ENCODE measurements at regions not wholly inside any gene's neighbourhood (a gene's known extent, or its start where the extent isn't known, plus 50 kb on each side); places are given as distances from the start of the nearest gene placed in this dataset.

DNA sequence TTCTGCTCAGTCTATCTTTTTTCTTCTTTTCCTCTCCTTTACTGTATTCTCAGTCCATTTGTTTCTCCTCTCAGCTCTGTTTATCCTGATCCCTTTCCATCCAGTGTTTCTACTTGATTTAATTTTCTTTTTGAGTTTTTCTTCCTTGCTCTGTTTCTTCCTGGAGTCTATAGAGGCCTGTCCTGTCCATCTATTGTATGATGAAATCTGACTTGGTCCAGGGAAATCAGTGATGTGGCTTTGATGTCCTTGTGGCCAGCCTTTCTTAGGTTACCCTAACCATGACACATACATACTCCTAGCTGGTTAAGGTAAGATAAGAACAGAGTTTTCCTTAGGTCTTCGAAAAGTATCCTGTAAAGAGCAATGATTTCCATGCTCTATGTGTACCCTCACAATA is 89.3 kb upstream of the LNX1 start:
- Histone ChIP-seq H3K27me3 (ENCODE audit: low read depth, low read length) (no peaks in the 10 kb centered on the region), H3K4me1 (ENCODE audit: control insufficient read depth in 1 of 2, insufficient read depth in 2 of 2, low read length in 2 of 2) (peaks cover 0 to 4% of the 10 kb centered on the region in 2 donors), H3K9me3 (ENCODE audit: control insufficient read depth in 1 of 2, low read length in 2 of 2) (no peaks in the 10 kb centered on the region), H3K4me3 (ENCODE audit: low read depth in 1 of 2, low read length in 2 of 2) (no peak overlapping the region), H3K36me3 (ENCODE audit: control insufficient read depth in 1 of 2, insufficient read depth in 2 of 2, low read length in 2 of 2) (no peaks in the 10 kb centered on the region), H3K27ac (ENCODE audit: low read length) (no peak overlapping the region)

- H3K4me1 ChIP-seq (ENCODE audit: control insufficient read depth in 1 of 2, insufficient read depth in 2 of 2, low read length in 2 of 2) = peaks cover 0 to 4% of the 10 kb centered on the region in 2 donors
- no peak overlapping the region for H3K27ac ChIP-seq (ENCODE audit: low read length)
- no peaks in the 10 kb centered on the region for H3K36me3 ChIP-seq (ENCODE audit: control insufficient read depth in 1 of 2, insufficient read depth in 2 of 2, low read length in 2 of 2)
- H3K27me3 ChIP-seq (ENCODE audit: low read depth, low read length) = no peaks in the 10 kb centered on the region
- no peaks in the 10 kb centered on the region for H3K9me3 ChIP-seq (ENCODE audit: control insufficient read depth in 1 of 2, low read length in 2 of 2)
- no peak overlapping the region for H3K4me3 ChIP-seq (ENCODE audit: low read depth in 1 of 2, low read length in 2 of 2)
These were observed 88.9 kb upstream of the LNX1 start for GRCh38 chr4:53680168-53680567.

- Histone ChIP-seq H3K4me3 (ENCODE audit: low read depth in 1 of 2, low read length in 2 of 2) (no peak overlapping the region), H3K9me3 (ENCODE audit: control insufficient read depth in 1 of 2, low read length in 2 of 2) (no peaks in the 10 kb centered on the region), H3K27ac (ENCODE audit: low read length) (no peak overlapping the region), H3K4me1 (ENCODE audit: control insufficient read depth in 1 of 2, insufficient read depth in 2 of 2, low read length in 2 of 2) (peaks cover 0 to 4% of the 10 kb centered on the region in 2 donors), H3K27me3 (ENCODE audit: low read depth, low read length) (no peaks in the 10 kb centered on the region), H3K36me3 (ENCODE audit: control insufficient read depth in 1 of 2, insufficient read depth in 2 of 2, low read length in 2 of 2) (no peaks in the 10 kb centered on the region)
These were observed 85.2 kb upstream of the LNX1 start for GRCh38 chr4:53676402-53676871.

DNA sequence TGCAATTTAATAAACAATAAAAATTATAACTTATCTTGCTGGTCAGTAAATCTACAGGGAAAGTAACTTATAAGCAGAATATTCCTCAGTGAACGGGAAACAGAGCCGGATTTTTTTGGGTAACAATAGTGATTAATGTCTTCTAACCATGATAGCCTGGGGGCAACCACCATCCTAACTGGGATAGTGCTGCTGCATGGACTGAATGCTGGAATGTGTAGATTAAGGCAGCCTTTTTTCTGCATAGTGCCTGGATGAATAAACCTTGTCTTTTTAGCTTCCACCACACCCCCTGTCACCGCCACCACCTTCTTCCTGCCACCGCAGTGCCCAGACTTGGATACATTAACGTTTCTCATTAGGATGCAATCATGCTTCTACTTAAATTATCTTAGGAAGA is 83.6 kb upstream of the LNX1 start:
- no peaks in the 10 kb centered on the region for H3K27me3 ChIP-seq (ENCODE audit: low read depth, low read length)
- no peaks in the 10 kb centered on the region for H3K36me3 ChIP-seq (ENCODE audit: control insufficient read depth in 1 of 2, insufficient read depth in 2 of 2, low read length in 2 of 2)
- H3K4me3 ChIP-seq (ENCODE audit: low read depth in 1 of 2, low read length in 2 of 2) = no peak overlapping the region
- peaks cover 0 to 4% of the 10 kb centered on the region in 2 donors for H3K4me1 ChIP-seq (ENCODE audit: control insufficient read depth in 1 of 2, insufficient read depth in 2 of 2, low read length in 2 of 2)
- no peak overlapping the region for H3K27ac ChIP-seq (ENCODE audit: low read length)
- no peaks in the 10 kb centered on the region for H3K9me3 ChIP-seq (ENCODE audit: control insufficient read depth in 1 of 2, low read length in 2 of 2)

DNA sequence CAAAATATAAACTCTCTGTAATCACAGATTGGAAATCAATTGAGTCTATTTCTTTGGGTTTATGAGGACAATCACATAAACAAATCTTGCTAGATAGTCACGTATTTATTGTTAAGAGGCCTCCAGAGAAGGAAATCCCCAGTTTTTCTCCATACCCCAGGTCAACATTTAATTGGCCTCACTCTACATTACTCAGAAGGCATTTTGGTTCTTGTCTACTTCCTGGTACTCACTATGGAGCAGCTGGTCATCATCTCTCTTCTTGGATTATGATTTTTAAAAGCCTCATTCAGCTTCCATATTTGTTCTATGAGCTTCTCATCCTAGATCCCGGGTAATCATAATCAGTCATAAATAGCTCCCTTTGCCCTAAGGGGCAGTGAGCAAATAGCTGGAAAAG is 81.6 kb upstream of the LNX1 start:
- Histone ChIP-seq H3K27me3 (ENCODE audit: low read depth, low read length) (no peaks in the 10 kb centered on the region), H3K4me1 (ENCODE audit: control insufficient read depth in 1 of 2, insufficient read depth in 2 of 2, low read length in 2 of 2) (peaks cover 0 to 4% of the 10 kb centered on the region in 2 donors), H3K9me3 (ENCODE audit: control insufficient read depth in 1 of 2, low read length in 2 of 2) (no peaks in the 10 kb centered on the region), H3K4me3 (ENCODE audit: low read depth in 1 of 2, low read length in 2 of 2) (no peak overlapping the region), H3K36me3 (ENCODE audit: control insufficient read depth in 1 of 2, insufficient read depth in 2 of 2, low read length in 2 of 2) (no peaks in the 10 kb centered on the region), H3K27ac (ENCODE audit: low read length) (no peak overlapping the region)

- no peaks in the 10 kb centered on the region for H3K36me3 ChIP-seq (ENCODE audit: control insufficient read depth in 1 of 2, insufficient read depth in 2 of 2, low read length in 2 of 2)
- H3K9me3 ChIP-seq (ENCODE audit: control insufficient read depth in 1 of 2, low read length in 2 of 2) = no peaks in the 10 kb centered on the region
- H3K4me3 ChIP-seq (ENCODE audit: low read depth in 1 of 2, low read length in 2 of 2) = no peak overlapping the region
- H3K27me3 ChIP-seq (ENCODE audit: low read depth, low read length) = no peaks in the 10 kb centered on the region
- H3K4me1 ChIP-seq (ENCODE audit: control insufficient read depth in 1 of 2, insufficient read depth in 2 of 2, low read length in 2 of 2) = peaks cover 0 to 4% of the 10 kb centered on the region in 2 donors
- no peak overlapping the region for H3K27ac ChIP-seq (ENCODE audit: low read length)
These were observed 80.5 kb upstream of the LNX1 start for GRCh38 chr4:53671757-53672156.

DNA sequence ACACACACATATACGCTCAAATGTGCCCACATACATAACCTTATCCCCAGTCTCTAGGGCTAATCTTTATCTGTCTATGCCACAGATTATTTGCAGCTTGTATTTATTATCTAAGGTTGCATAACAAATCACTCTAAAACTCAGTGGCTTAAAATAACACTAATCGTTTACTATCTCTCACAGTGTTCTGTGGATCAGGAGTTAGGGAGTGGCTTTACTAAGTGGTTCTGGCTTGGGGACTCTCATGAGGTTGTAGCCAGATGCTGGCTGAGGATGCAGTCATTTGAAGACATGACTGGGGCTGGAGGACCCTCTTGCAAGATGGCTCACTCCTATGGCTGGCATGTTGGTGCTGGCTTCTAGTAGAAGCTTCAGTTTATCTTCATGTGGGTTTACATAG is 68.5 kb upstream of the LNX1 start:
- Histone ChIP-seq H3K36me3 (ENCODE audit: control insufficient read depth in 1 of 2, insufficient read depth in 2 of 2, low read length in 2 of 2) (no peaks in the 10 kb centered on the region), H3K9me3 (ENCODE audit: control insufficient read depth in 1 of 2, low read length in 2 of 2) (no peaks in the 10 kb centered on the region), H3K4me1 (ENCODE audit: control insufficient read depth in 1 of 2, insufficient read depth in 2 of 2, low read length in 2 of 2) (peaks cover under 1 to 8% of the 10 kb centered on the region in 2 donors), H3K27me3 (ENCODE audit: low read depth, low read length) (no peaks in the 10 kb centered on the region), H3K27ac (ENCODE audit: low read length) (peak overlapping the region; percentile 3), H3K4me3 (ENCODE audit: low read depth in 1 of 2, low read length in 2 of 2) (no peak overlapping the region)

- Histone ChIP-seq H3K4me1 (ENCODE audit: control insufficient read depth in 1 of 2, insufficient read depth in 2 of 2, low read length in 2 of 2) (peaks cover 6 to 8% of the 10 kb centered on the region in 2 donors), H3K36me3 (ENCODE audit: control insufficient read depth in 1 of 2, insufficient read depth in 2 of 2, low read length in 2 of 2) (no peaks in the 10 kb centered on the region), H3K27me3 (ENCODE audit: low read depth, low read length) (no peaks in the 10 kb centered on the region), H3K9me3 (ENCODE audit: control insufficient read depth in 1 of 2, low read length in 2 of 2) (no peaks in the 10 kb centered on the region), H3K27ac (ENCODE audit: low read length) (no peak overlapping the region), H3K4me3 (ENCODE audit: low read depth in 1 of 2, low read length in 2 of 2) (no peak overlapping the region)
These were observed 67.8 kb upstream of the LNX1 start for GRCh38 chr4:53659112-53659511.

DNA sequence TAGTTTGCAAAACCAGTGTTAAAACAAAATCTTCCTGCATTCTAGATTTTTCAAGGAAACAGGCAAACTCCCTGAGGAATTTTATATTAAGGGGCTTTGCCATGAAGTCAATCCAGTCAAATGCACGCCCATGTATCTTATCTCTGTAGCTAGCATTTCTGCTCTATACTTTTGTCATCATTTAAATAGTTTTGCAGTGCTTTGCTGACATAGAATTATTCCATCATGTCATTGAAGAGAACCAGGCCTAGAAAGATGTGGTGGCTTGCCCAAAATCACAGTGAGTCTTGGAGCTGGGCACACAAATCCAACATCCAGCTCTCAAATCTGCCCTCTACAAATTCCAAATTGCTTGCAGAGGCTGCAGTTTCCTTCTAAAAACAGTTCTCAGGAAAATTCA is 66.7 kb upstream of the LNX1 start:
- no peaks in the 10 kb centered on the region for H3K27me3 ChIP-seq (ENCODE audit: low read depth, low read length)
- no peaks in the 10 kb centered on the region for H3K9me3 ChIP-seq (ENCODE audit: control insufficient read depth in 1 of 2, low read length in 2 of 2)
- H3K4me1 ChIP-seq (ENCODE audit: control insufficient read depth in 1 of 2, insufficient read depth in 2 of 2, low read length in 2 of 2) = peaks cover 8% of the 10 kb centered on the region in 2 donors
- no peaks in the 10 kb centered on the region for H3K36me3 ChIP-seq (ENCODE audit: control insufficient read depth in 1 of 2, insufficient read depth in 2 of 2, low read length in 2 of 2)
- no peak overlapping the region for H3K4me3 ChIP-seq (ENCODE audit: low read depth in 1 of 2, low read length in 2 of 2)
- H3K27ac ChIP-seq (ENCODE audit: low read length) = no peak overlapping the region

GRCh38 chr4:53656421-53656981 is 65.2 kb upstream of the LNX1 start:
- Histone ChIP-seq H3K9me3 (ENCODE audit: control insufficient read depth in 1 of 2, low read length in 2 of 2) (no peaks in the 10 kb centered on the region), H3K27me3 (ENCODE audit: low read depth, low read length) (no peaks in the 10 kb centered on the region), H3K36me3 (ENCODE audit: control insufficient read depth in 1 of 2, insufficient read depth in 2 of 2, low read length in 2 of 2) (no peaks in the 10 kb centered on the region), H3K27ac (ENCODE audit: low read length) (peak overlapping the region; percentile 45), H3K4me1 (ENCODE audit: control insufficient read depth in 1 of 2, insufficient read depth in 2 of 2, low read length in 2 of 2) (peaks cover 8 to 9% of the 10 kb centered on the region in 2 donors), H3K4me3 (ENCODE audit: low read depth in 1 of 2, low read length in 2 of 2) (no peak overlapping the region)

DNA sequence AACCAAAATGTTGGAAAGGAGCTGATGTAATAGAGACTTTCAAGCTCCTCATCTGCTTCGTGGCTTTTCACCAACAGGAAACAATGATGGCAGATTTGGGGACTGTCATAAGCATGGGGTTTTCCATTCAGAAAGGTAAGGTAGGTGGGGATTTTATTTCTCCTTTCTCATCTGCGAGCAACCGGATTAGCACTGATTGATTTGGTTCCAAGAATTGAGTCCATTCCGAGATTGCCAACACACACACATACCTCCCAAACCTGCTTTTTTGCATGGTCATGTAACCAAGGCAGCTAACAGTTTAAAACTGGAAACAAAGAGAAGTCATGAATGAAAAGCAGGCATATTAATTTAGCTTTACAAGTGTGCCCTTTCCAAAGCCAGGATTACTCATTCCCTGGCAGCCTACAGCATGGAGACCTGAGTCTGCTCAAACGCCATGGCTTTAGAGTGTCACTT is 63.0 kb upstream of the LNX1 start:
- H3K4me1 ChIP-seq (ENCODE audit: control insufficient read depth in 1 of 2, insufficient read depth in 2 of 2, low read length in 2 of 2) = peaks cover 12 to 18% of the 10 kb centered on the region in 2 donors

GRCh38 chr4:53653484-53654053 is 62.3 kb upstream of the LNX1 start:
- no peaks in the 10 kb centered on the region for H3K27me3 ChIP-seq (ENCODE audit: low read depth, low read length)
- H3K4me1 ChIP-seq (ENCODE audit: control insufficient read depth in 1 of 2, insufficient read depth in 2 of 2, low read length in 2 of 2) = peaks cover 12 to 18% of the 10 kb centered on the region in 2 donors
- peak overlapping the region; percentile 45 for H3K27ac ChIP-seq (ENCODE audit: low read length)

More for the DNA sequence above, 63.0 kb upstream of the LNX1 start:
- Histone ChIP-seq H3K4me3 (ENCODE audit: low read depth in 1 of 2, low read length in 2 of 2) (no peak overlapping the region), H3K27ac (ENCODE audit: low read length) (peak overlapping the region; percentile 45), H3K36me3 (ENCODE audit: control insufficient read depth in 1 of 2, insufficient read depth in 2 of 2, low read length in 2 of 2) (no peaks in the 10 kb centered on the region), H3K27me3 (ENCODE audit: low read depth, low read length) (no peaks in the 10 kb centered on the region), H3K9me3 (ENCODE audit: control insufficient read depth in 1 of 2, low read length in 2 of 2) (no peaks in the 10 kb centered on the region)

More at GRCh38 chr4:53653484-53654053, 62.3 kb upstream of the LNX1 start:
- Histone ChIP-seq H3K9me3 (ENCODE audit: control insufficient read depth in 1 of 2, low read length in 2 of 2) (no peaks in the 10 kb centered on the region), H3K36me3 (ENCODE audit: control insufficient read depth in 1 of 2, insufficient read depth in 2 of 2, low read length in 2 of 2) (no peaks in the 10 kb centered on the region), H3K4me3 (ENCODE audit: low read depth in 1 of 2, low read length in 2 of 2) (no peak overlapping the region)
